HL-60 (cell line): ENCODE measurements at regions not wholly inside any gene's neighbourhood (a gene's known extent, or its start where the extent isn't known, plus 50 kb on each side); places are given as distances from the start of the nearest gene placed in this dataset.

Experiments used
- DNase-seq, 2 experiments: peaks; one replicate each; pipeline ENCODE4 v3.0.0-alpha.2; 2010 to 2020; ENCODE audit warnings: low read depth in 1 of 2, low spot score in 1 of 2
- H3K27ac ChIP-seq: fragments of 250-450 bp; sonication (Bioruptor Pico); replicated peaks from 2 replicates; pipeline ENCODE4 v1.5.1; 2020; ENCODE audit warnings: mild to moderate bottlenecking, moderate library complexity
- H3K27me3 ChIP-seq: fragments of 250-450 bp; sonication (Bioruptor Pico); 2 replicates; pipeline ENCODE4 v1.5.1; 2021; ENCODE audit warnings: mild to moderate bottlenecking, moderate library complexity; ENCODE audit not compliant: insufficient read depth, poor library complexity, severe bottlenecking
- H3K4me3 ChIP-seq: replicated peaks from 2 replicates; pipeline ENCODE4 v1.5.1; 2011; ENCODE audit warnings: mild to moderate bottlenecking, control low read depth, low read length; ENCODE audit not compliant: insufficient read depth
- CTCF ChIP-seq: IDR thresholded peaks from one replicate; pipeline ENCODE4 v1.5.1; 2011; ENCODE audit warnings: low read length, control low read depth, inconsistent platforms; ENCODE audit not compliant: insufficient read depth
- GABPA ChIP-seq: IDR thresholded peaks from 2 replicates; pipeline ENCODE4 v1.6.1; 2012; ENCODE audit warnings: low read depth
- POLR2AphosphoS5 ChIP-seq: IDR thresholded peaks from 2 replicates; pipeline ENCODE4 v1.6.1; 2012; ENCODE audit warnings: low read depth
- REST ChIP-seq: IDR thresholded peaks from 2 replicates; pipeline ENCODE4 v1.6.1; 2012; ENCODE audit warnings: low read depth; ENCODE audit not compliant: insufficient replicate concordance
- SPI1 ChIP-seq: IDR thresholded peaks from 2 replicates; pipeline ENCODE4 v1.6.1; 2012; ENCODE audit warnings: low read depth, mild to moderate bottlenecking, borderline replicate concordance

GRCh38 chr16:61500851-61501250 is 535.4 kb downstream of the CDH8 start:
- H3K27me3 ChIP-seq = no peaks in the 10 kb centered on the region
- TF ChIP-seq SPI1 (no peak), REST (no peak), CTCF (no peak), GABPA (no peak), POLR2AphosphoS5 (no peak)
- no peak overlapping the region for H3K27ac ChIP-seq

GRCh38 chr16:61480250-61480649 is 556.0 kb downstream of the CDH8 start:
- DNase-seq = no peak
- H3K27me3 ChIP-seq = no peaks in the 10 kb centered on the region
- TF ChIP-seq GABPA (no peak), CTCF (no peak), REST (no peak), POLR2AphosphoS5 (no peak), SPI1 (no peak)
- no peak overlapping the region for H3K27ac ChIP-seq
- H3K4me3 ChIP-seq = no peak overlapping the region

More at GRCh38 chr16:61500851-61501250, 535.4 kb downstream of the CDH8 start:
- no peak for DNase-seq
- H3K4me3 ChIP-seq = no peak overlapping the region

GRCh38 chr16:61471737-61472136 is 564.5 kb downstream of the CDH8 start:
- TF ChIP-seq CTCF (no peak), SPI1 (no peak)
- Histone ChIP-seq H3K4me3 (no peak overlapping the region), H3K27me3 (no peaks in the 10 kb centered on the region), H3K27ac (no peak overlapping the region)
- no peak for DNase-seq

GRCh38 chr16:61471023-61471422 is 565.2 kb downstream of the CDH8 start:
- TF ChIP-seq GABPA = no peak
- TF ChIP-seq POLR2AphosphoS5 = no peak
- TF ChIP-seq SPI1 = no peak
- DNase-seq = no peak
- H3K27me3 ChIP-seq = no peaks in the 10 kb centered on the region

More at GRCh38 chr16:61471023-61471422, 565.2 kb downstream of the CDH8 start:
- Histone ChIP-seq H3K27ac (no peak overlapping the region), H3K4me3 (no peak overlapping the region)
